ENCODE measurements at regions not wholly inside any gene's neighbourhood (a gene's known extent, or its start where the extent isn't known, plus 50 kb on each side); places are given as distances from the start of the nearest gene placed in this dataset.
A peak's percentile ranks its signal among the peaks of the same experiment; 100 is the strongest.

- DNase-seq, result no peak
Measured at GRCh38 chr17:33516645-33517044, 223.6 kb upstream of the ASIC2 start.

- DNase-seq, result no peak
Measured at GRCh38 chr17:33517746-33518145, 224.7 kb upstream of the ASIC2 start.

- no peak for DNase-seq
Measured at GRCh38 chr17:33519692-33520091, 226.6 kb upstream of the ASIC2 start.

GRCh38 chr17:33520426-33521330, 227.6 kb upstream of the ASIC2 start:
- peak; percentile 3 to 5 for DNase-seq

GRCh38 chr17:33521784-33522183, 228.7 kb upstream of the ASIC2 start:
- DNase-seq, result no peak

DNA sequence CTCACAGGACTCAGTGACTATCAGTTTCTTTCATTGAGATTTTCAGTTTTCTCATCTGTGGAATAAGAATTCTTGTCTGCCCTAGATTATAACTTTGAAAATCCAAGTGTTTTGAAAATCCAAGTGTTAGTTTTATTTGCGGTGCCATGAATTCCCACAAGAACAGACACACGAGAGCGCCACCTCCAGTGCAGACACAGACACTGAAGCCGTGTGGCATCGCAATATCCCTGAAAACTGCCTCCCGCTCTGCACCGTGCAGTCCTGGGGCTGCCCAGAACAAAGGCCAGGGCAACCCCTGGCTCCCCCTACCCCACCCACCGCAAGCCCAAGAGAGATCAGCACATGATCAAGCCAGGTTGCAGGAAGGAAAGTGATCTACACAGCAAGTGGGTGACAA, 229.5 kb upstream of the ASIC2 start:
- no peak for DNase-seq

DNA sequence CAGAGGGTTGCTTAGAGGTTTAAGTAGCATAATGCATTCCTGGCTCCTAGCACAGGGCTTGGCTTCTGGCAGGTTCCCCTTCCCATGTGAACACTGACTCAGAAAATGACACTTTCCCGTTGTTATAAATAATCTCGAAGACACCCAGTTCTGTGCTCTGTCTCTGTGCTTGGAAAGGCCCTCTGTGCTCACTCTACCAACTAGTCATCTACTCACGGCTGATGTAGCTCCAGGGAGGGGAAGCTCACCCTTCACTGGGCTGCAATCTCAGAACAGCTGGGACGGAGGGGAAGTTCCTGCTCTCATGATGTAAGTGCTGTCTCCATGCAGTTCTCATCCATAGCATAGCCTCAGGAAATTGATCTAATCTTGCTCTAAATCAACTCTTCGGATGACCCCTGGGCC, 230.5 kb upstream of the ASIC2 start:
- DNase-seq, result peak in 1 of 2 donors; percentile 65

DNA sequence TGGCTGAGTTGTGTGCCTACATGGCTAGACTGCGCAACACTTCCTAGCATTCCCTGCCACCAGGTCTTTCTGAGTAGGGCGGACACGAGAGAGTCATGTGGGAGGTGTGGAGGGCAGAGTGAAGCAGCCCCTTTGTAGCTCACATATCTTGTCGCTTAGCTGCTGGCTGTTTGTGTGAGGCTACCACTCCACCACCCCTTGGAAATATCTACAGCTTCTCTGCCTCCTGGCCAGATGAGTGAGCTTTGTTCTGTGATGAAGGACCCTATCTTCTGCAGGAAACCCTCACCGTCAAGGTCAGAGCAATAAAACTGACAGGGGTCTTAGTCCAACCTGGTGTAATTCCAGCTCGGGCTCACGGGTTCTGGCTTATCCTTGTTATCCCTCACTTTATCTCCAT, 232.1 kb upstream of the ASIC2 start:
- no peak for DNase-seq

GRCh38 chr17:33526717-33527116, 233.6 kb upstream of the ASIC2 start:
- no peak for DNase-seq

DNA sequence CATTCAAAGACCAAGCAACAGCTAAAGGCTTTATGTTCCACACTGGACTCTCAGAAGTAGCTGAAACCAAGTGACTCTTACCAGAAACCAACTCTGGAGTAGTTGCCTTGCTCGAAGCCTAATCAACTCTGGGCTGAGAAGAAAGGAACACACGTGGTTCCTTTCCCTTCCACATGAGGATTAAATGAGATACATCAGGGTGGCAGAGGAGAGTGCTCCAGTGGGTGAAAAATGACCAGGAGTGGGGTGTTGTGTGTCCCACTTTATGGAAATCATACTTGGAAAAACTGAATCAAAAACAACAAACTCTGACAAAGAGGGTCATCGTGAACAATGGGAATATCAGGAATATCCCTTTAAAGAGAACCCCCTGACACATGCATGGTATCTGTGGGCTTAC, 234.2 kb upstream of the ASIC2 start:
- no peak for DNase-seq

GRCh38 chr17:33528846-33529245, 235.8 kb upstream of the ASIC2 start:
- DNase-seq, result no peak

DNA sequence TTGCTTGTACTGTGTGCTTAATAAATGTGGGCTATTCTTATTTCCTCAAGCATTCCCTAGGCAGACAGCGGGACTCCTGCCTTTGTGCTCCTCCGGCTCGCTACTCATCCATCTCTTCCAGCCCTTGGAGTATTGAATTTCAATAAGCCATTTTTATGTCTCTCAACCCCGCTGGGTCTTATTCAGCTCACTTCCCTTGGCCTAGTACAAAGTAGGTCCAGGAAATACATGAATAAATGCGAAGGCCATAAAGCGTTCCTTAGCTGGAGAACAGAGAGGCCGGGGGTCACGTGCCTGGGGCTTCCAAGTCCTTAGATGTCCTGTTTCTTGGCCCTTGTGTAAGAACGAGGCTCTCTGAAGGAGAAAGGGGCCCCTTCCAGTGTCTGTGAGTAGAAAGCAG, 236.7 kb upstream of the ASIC2 start:
- DNase-seq, result no peak

DNA sequence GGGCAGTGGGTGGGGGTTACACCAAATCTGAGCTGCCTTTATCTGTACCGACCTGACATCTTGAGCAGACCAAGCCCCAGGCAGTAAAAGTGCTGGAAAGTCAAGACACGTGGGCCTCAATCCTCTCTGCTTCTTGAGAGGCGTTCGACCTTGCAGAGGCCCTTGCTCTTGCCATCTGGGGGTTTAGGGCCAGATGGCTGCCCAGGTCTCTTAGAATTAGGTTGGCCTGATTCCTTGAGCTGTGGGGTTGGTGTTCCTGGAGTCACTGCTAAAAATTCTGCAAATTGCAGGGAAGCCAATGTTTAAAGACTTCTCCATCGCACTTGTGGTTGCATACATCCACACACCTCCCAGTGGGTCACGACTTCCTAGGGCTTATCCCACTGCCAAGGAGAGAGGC, 238.2 kb upstream of the ASIC2 start:
- no peak for DNase-seq

DNA sequence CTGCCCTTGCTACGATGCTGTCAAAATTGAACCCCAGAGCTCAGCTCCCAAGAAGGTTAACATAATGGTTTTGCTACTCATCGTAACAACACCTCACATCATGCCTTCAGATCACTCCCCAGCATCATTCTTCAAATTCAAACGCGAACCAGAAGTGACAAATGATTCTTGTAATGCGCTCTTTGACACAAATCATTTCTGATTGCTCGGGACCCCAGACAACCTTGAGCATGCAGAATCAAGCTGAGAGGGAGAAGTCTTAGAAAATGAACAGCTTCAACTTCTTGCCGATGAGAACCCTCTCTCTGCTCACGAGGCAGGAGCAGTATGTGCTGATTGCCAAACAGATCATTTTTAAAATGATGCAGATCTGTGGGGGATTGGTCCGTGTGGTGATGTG, 241.0 kb upstream of the ASIC2 start:
- DNase-seq, result no peak

DNA sequence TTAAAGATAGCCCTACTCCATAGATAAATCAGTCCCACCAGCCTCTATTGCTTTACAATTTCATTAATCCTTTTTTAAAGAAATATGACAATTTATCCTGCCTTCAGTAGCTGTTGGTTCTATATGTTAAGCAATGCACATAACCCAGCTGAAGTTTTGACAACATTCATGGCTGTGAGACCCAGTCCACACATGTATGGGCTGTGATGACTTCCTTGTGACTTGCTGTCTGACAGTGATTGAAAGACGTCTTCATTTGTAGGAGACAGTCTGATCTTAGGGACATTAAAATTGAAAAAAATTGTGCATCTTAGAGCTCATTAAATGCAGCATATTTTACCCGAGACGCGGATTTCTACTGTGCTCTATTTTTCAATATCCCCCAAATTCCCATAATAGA, 252.0 kb upstream of the ASIC2 start:
- no peak for DNase-seq

GRCh38 chr17:33550261-33550660, 257.2 kb upstream of the ASIC2 start:
- no peak for DNase-seq

GRCh38 chr17:33551075-33551474, 258.0 kb upstream of the ASIC2 start:
- DNase-seq, result no peak

GRCh38 chr17:33551911-33552310, 258.8 kb upstream of the ASIC2 start:
- DNase-seq, result no peak

- no peak for DNase-seq
Measured at GRCh38 chr17:33560165-33560564, 267.1 kb upstream of the ASIC2 start.

- no peak for DNase-seq
Measured at GRCh38 chr17:33560871-33561270, 267.8 kb upstream of the ASIC2 start.

GRCh38 chr17:33561569-33562334, 268.7 kb upstream of the ASIC2 start:
- DNase-seq, result no peak

GRCh38 chr17:33562792-33563191, 269.7 kb upstream of the ASIC2 start:
- no peak for DNase-seq

DNA sequence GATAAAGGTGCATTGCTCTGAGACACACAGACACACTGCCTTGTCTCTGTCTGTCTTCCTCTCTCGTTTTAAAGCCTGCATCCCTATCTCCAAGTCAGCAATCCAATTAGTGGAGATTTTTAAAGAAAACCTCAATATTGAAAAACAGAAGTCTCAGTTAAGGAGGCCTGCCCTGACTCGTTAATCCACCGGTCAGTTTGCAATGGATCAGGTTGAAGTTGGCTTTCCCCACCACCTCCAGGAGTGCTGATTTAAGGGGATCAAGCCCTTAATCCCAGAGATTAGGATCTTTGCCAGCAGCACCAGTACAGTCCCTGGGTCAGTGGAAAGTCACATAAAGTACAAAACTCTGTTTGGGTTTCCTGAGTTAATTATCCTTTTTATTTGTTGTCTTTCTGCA, 271.1 kb upstream of the ASIC2 start:
- DNase-seq, result no peak

DNA sequence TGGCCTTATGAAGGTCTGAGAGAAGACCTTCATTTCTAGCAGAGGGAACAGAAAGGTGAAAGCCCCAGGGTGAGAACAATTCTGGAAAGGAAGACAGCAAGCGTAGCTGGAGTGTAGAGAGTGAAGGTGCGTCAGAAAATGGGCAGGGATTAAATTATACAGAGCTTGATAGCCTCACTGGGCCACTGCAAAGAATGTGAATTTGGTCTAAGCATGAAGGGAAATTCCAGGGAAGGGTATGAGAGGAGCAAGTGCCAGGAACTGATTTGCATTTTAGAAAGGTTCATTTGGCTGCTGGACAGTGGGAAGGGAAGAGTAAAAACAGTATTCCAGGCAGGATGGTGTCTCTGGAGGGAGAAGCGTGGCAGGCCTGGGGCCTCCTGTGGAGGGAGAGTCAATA, 274.1 kb upstream of the ASIC2 start:
- DNase-seq, result no peak

Measured in hippocampal formation (tissue), 2 donors.